ENCODE measurements at regions not wholly inside any gene's neighbourhood (a gene's known extent, or its start where the extent isn't known, plus 50 kb on each side); places are given as distances from the start of the nearest gene placed in this dataset.
"Not testable (repeated sequence)": the region's sequence is repeated elsewhere in the genome, so short reads cannot be mapped to it uniquely, and the experiment has no call there.

DNA sequence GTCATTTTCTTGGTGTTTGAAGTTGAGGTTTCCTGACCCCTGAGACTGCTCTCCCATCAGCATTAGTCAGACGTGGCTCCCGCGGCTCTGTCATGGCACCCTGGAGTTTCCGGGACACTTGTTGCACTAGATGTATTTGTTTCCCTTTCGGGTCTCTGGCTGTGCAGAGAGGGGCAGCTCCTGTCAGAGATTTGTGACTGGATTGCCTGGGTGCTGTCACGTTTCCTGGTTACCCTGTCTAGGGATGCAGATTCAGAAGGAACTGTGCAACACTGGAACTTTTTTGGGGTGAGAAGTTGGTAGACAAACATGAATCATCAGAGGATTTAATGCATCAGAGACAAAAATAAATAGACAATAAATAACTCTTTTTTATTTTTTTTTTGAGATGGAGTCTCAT is 431.8 kb upstream of the MAN1A1 start:
- H3K36me3 Mint-ChIP-seq (ENCODE audit: low read depth) = no peaks in the 10 kb centered on the region
- no peak for DNase-seq
- H3K4me1 Mint-ChIP-seq = no peaks in the 10 kb centered on the region
- no peak overlapping the region for H3K27ac Mint-ChIP-seq
- H3K4me3 Mint-ChIP-seq = no peak overlapping the region
- H3K27me3 Mint-ChIP-seq = no peaks in the 10 kb centered on the region
- no peaks in the 10 kb centered on the region for H3K9me3 ChIP-seq (ENCODE audit: control insufficient read depth, low read length, poor library complexity, severe bottlenecking)
- ATAC-seq = no peak

GRCh38 chr6:119768201-119768600 is 418.6 kb upstream of the MAN1A1 start:
- no peak overlapping the region for H3K27ac Mint-ChIP-seq
- no peaks in the 10 kb centered on the region for H3K27me3 Mint-ChIP-seq
- H3K36me3 Mint-ChIP-seq (ENCODE audit: low read depth) = no peaks in the 10 kb centered on the region
- ATAC-seq (no peak), DNase-seq (no peak)
- H3K9me3 ChIP-seq (ENCODE audit: control insufficient read depth, low read length, poor library complexity, severe bottlenecking) = no peaks in the 10 kb centered on the region
- no peak overlapping the region for H3K4me3 Mint-ChIP-seq
- H3K4me1 Mint-ChIP-seq = no peaks in the 10 kb centered on the region

GRCh38 chr6:119764927-119765681 is 415.5 kb upstream of the MAN1A1 start:
- Mint-ChIP-seq H3K27ac (no peak overlapping the region), H3K4me1 (no peaks in the 10 kb centered on the region), H3K4me3 (no peak overlapping the region), H3K36me3 (ENCODE audit: low read depth) (no peaks in the 10 kb centered on the region), H3K27me3 (no peaks in the 10 kb centered on the region)
- ATAC-seq (no peak), DNase-seq (no peak)
- H3K9me3 ChIP-seq (ENCODE audit: control insufficient read depth, low read length, poor library complexity, severe bottlenecking) = no peaks in the 10 kb centered on the region

GRCh38 chr6:119760046-119760445 is 410.5 kb upstream of the MAN1A1 start:
- no peak for ATAC-seq
- no peak overlapping the region for H3K27ac Mint-ChIP-seq
- H3K4me1 Mint-ChIP-seq = no peaks in the 10 kb centered on the region
- DNase-seq = no peak
- H3K36me3 Mint-ChIP-seq (ENCODE audit: low read depth) = no peaks in the 10 kb centered on the region
- H3K27me3 Mint-ChIP-seq = peaks cover 21% of the 10 kb centered on the region
- H3K9me3 ChIP-seq (ENCODE audit: control insufficient read depth, low read length, poor library complexity, severe bottlenecking) = no peaks in the 10 kb centered on the region
- H3K4me3 Mint-ChIP-seq = no peak overlapping the region

GRCh38 chr6:119758385-119758784 is 408.8 kb upstream of the MAN1A1 start:
- no peak overlapping the region for H3K4me3 Mint-ChIP-seq
- ATAC-seq (no peak), DNase-seq (no peak)
- H3K4me1 Mint-ChIP-seq = no peaks in the 10 kb centered on the region
- H3K9me3 ChIP-seq (ENCODE audit: control insufficient read depth, low read length, poor library complexity, severe bottlenecking) = no peaks in the 10 kb centered on the region
- no peak overlapping the region for H3K27ac Mint-ChIP-seq
- no peaks in the 10 kb centered on the region for H3K36me3 Mint-ChIP-seq (ENCODE audit: low read depth)
- H3K27me3 Mint-ChIP-seq = peaks cover 21% of the 10 kb centered on the region

GRCh38 chr6:119757467-119757866 is 407.9 kb upstream of the MAN1A1 start:
- no peaks in the 10 kb centered on the region for H3K9me3 ChIP-seq (ENCODE audit: control insufficient read depth, low read length, poor library complexity, severe bottlenecking)
- peaks cover 21% of the 10 kb centered on the region for H3K27me3 Mint-ChIP-seq
- no peak overlapping the region for H3K27ac Mint-ChIP-seq
- no peaks in the 10 kb centered on the region for H3K36me3 Mint-ChIP-seq (ENCODE audit: low read depth)
- no peak for DNase-seq
- H3K4me1 Mint-ChIP-seq = no peaks in the 10 kb centered on the region
- no peak overlapping the region for H3K4me3 Mint-ChIP-seq
- no peak for ATAC-seq

DNA sequence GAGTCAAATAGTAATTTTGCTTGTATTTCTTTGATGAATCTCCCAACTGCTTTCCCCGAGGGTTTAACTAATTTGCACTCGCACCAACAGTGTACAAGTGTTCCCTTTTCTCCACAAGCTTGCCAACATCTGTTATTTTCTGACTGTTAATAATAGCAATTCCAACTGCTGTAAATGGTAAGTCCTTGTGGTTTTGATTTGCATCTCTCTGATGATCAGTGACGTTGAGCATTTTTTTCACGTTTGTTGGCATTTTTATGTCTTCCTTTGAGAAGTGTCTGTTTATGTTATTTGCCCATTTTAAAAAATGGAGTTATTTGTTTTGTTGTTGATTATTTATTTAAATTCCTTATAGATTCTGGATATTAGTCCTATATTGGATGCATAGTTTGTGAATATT is 399.8 kb upstream of the MAN1A1 start:
- Mint-ChIP-seq H3K36me3 (ENCODE audit: low read depth) (peaks cover 2% of the 10 kb centered on the region), H3K27me3 (no peaks in the 10 kb centered on the region), H3K27ac (no peak overlapping the region), H3K4me3 (no peak overlapping the region), H3K4me1 (no peaks in the 10 kb centered on the region)
- ATAC-seq = no peak
- no peaks in the 10 kb centered on the region for H3K9me3 ChIP-seq (ENCODE audit: control insufficient read depth, low read length, poor library complexity, severe bottlenecking)
- DNase-seq = no peak

DNA sequence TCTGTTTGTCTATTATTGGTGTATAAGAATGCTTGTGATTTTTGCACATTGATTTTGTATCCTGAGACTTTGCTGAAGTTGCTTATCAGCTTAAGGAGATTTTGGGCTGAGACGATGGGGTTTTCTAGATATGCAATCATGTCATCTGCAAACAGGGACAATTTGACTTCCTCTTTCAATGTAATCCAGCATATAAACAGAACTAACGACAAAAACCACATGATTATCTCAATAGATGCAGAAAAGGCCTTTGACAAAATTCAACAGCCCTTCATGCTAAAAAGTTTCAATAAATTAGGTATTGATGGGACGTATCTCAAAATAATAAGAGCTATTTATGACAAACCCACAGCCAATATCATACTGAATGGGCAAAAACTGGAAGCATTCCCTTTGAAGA is 399.0 kb upstream of the MAN1A1 start:
- not testable (repeated sequence) for H3K9me3 ChIP-seq (ENCODE audit: control insufficient read depth, low read length, poor library complexity, severe bottlenecking); H3K36me3 Mint-ChIP-seq (ENCODE audit: low read depth); DNase-seq; H3K4me1 Mint-ChIP-seq; H3K4me3 Mint-ChIP-seq; ATAC-seq; H3K27me3 Mint-ChIP-seq; H3K27ac Mint-ChIP-seq

DNA sequence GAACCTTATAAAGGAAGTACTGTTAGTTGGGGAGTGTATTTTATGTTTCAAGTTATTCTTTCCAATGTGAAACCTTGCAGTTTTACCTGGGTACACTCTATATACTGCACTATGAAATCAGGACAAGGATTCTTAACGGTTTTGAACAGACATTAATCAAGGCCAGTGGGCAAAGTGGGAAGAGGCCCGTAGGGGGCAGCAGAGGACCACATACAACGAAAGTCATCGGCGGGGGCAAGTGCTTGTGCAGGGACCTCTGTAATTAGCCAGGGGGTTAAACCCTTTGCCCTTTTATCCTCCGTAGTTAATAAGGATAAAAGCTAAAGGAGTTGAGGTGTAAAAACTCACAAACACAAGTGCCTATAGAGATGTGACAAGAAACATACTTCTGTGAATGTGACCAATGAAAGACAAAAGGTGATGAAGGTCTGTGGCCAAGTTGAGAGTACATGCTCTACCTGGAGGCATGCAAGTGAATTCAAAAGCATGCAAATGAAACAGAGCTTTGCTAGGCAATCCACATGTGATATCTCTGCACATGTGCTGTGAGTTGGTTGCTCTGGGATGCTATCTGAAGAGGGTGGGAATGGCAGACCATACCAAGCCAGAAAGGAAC is 392.7 kb upstream of the MAN1A1 start:
- Mint-ChIP-seq H3K27ac (peak overlapping the region; percentile 41), H3K4me1 (peaks cover 7% of the 10 kb centered on the region), H3K4me3 (peak overlapping the region; percentile 15), H3K27me3 (peaks cover 15% of the 10 kb centered on the region), H3K36me3 (ENCODE audit: low read depth) (peaks cover 2% of the 10 kb centered on the region)
- DNase-seq = peak in 1 of 3 donors; percentile 32
- H3K9me3 ChIP-seq (ENCODE audit: control insufficient read depth, low read length, poor library complexity, severe bottlenecking) = no peaks in the 10 kb centered on the region
- peak; percentile 72 for ATAC-seq

DNA sequence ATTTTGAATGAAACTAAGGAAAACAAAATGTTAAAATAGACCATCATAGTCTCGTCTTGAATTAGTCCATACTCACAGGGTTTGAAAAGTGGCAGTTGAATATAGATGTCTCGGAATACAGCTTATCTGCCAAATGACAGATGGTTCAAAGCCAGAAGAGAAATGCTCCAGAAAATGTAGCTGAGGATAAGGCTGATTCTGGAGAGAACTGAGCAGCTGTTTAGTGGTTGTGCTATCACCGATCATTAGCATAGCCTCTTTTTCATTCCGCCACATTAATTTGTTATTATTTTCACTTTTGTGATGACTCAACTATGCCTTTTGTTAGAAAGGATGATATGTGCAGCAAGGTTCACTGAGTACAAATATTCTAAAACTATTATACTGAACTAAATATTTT is 390.2 kb upstream of the MAN1A1 start:
- Mint-ChIP-seq H3K27me3 (peaks cover 37% of the 10 kb centered on the region), H3K4me3 (no peak overlapping the region), H3K36me3 (ENCODE audit: low read depth) (peaks cover 2% of the 10 kb centered on the region), H3K4me1 (peaks cover 9% of the 10 kb centered on the region), H3K27ac (no peak overlapping the region)
- DNase-seq = no peak
- ATAC-seq = no peak
- H3K9me3 ChIP-seq (ENCODE audit: control insufficient read depth, low read length, poor library complexity, severe bottlenecking) = no peaks in the 10 kb centered on the region

DNA sequence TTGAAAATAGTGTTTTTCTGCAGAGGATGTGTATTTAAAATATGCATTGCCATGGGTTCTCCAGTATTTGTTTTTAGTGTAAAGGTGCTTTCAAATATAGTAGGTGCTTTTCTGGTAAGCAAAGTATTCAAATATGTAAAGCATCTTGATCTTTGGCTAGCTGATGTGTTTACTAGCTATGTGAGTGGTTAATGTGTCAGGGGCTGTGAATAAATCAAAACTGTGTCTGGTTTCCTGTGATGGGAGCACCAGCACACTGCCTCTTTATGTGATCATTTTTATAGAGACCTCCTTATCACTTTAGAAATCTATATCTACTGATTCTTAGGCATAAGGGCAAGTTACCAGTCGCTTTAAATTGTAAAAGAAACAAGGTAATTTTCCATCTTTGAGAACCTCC is 388.9 kb upstream of the MAN1A1 start:
- no peaks in the 10 kb centered on the region for H3K9me3 ChIP-seq (ENCODE audit: control insufficient read depth, low read length, poor library complexity, severe bottlenecking)
- Mint-ChIP-seq H3K36me3 (ENCODE audit: low read depth) (peaks cover 2% of the 10 kb centered on the region), H3K4me1 (peaks cover 9% of the 10 kb centered on the region), H3K4me3 (no peak overlapping the region), H3K27ac (no peak overlapping the region), H3K27me3 (peaks cover 40% of the 10 kb centered on the region)
- no peak for ATAC-seq
- DNase-seq = no peak

GRCh38 chr6:119736296-119737021 is 386.9 kb upstream of the MAN1A1 start:
- no peak for ATAC-seq
- no peak overlapping the region for H3K27ac Mint-ChIP-seq
- DNase-seq = no peak
- H3K36me3 Mint-ChIP-seq (ENCODE audit: low read depth) = peaks cover under 1% of the 10 kb centered on the region
- H3K4me1 Mint-ChIP-seq = peaks cover 2% of the 10 kb centered on the region
- no peak overlapping the region for H3K4me3 Mint-ChIP-seq
- H3K9me3 ChIP-seq (ENCODE audit: control insufficient read depth, low read length, poor library complexity, severe bottlenecking) = no peaks in the 10 kb centered on the region
- H3K27me3 Mint-ChIP-seq = peaks cover 32% of the 10 kb centered on the region

DNA sequence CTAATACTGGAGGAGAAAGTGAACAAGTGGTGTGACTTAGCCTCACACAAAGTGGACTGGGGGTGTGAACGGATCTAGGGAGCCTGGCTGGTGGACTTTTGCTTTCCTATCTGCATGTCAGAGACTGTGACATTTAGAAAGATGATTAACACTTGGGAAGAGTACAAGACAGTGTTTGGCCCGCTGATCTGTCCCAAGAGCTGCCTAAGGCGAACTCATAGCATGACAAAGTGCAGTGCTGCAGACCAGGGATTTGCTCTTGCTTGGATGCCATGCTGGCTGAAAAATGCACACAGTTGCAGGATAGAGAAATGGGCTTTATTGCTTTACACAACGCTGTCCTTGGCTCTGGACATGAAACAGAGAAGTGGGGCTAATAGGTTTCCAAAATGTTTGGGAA is 386.0 kb upstream of the MAN1A1 start:
- no peaks in the 10 kb centered on the region for H3K36me3 Mint-ChIP-seq (ENCODE audit: low read depth)
- H3K27ac Mint-ChIP-seq = no peak overlapping the region
- peaks cover 28% of the 10 kb centered on the region for H3K27me3 Mint-ChIP-seq
- ATAC-seq (no peak), DNase-seq (no peak)
- H3K4me1 Mint-ChIP-seq = peaks cover 2% of the 10 kb centered on the region
- no peak overlapping the region for H3K4me3 Mint-ChIP-seq
- no peaks in the 10 kb centered on the region for H3K9me3 ChIP-seq (ENCODE audit: control insufficient read depth, low read length, poor library complexity, severe bottlenecking)

All from T-helper 17 cell (primary cell).